SK-N-MC (cell line): ENCODE measurements at regions not wholly inside any gene's neighbourhood (a gene's known extent, or its start where the extent isn't known, plus 50 kb on each side); places are given as distances from the start of the nearest gene placed in this dataset.

ENCODE experiments used
- DNase-seq: peaks from one replicate; pipeline ENCODE4 v3.0.0-alpha.2; 2011; ENCODE audit warnings: low read depth, low spot score
- H3K27ac ChIP-seq: fragments of 200-600 bp; sonication (generic); 2 replicates; pipeline ENCODE4 v1.5.1; 2016; ENCODE audit warnings: mixed run types
- H3K36me3 ChIP-seq: fragments of 200-600 bp; sonication (generic); 2 replicates; pipeline ENCODE4 v1.6.1; 2017; ENCODE audit warnings: antibody characterized with exemption, low read length, mixed read lengths; ENCODE audit not compliant: insufficient read depth
- H3K4me3 ChIP-seq: fragments of 200-600 bp; sonication (generic); 2 replicates; pipeline ENCODE4 v1.5.1; 2016
- H3K9ac ChIP-seq: fragments of 200-600 bp; sonication (generic); 2 replicates; pipeline ENCODE4 v1.8.0; 2017; ENCODE audit warnings: mixed run types, mixed read lengths; ENCODE audit not compliant: insufficient read length
- H3K9me3 ChIP-seq: fragments of 200-600 bp; sonication (generic); 2 replicates; pipeline ENCODE4 v1.6.1; 2017; ENCODE audit warnings: low read depth, mild to moderate bottlenecking, antibody characterized with exemption, low read length, moderate library complexity, mixed read lengths
- EZH2 ChIP-seq: fragments of 200-600 bp; sonication (generic); IDR thresholded peaks from one replicate; pipeline ENCODE4 v1.6.1; 2017; ENCODE audit warnings: antibody characterized with exemption
- FOXP2 ChIP-seq: optimal IDR thresholded peaks from 2 replicates; pipeline ENCODE3; 2011; ENCODE audit warnings: mild to moderate bottlenecking, moderate library complexity; ENCODE audit not compliant: insufficient read depth; ENCODE audit errors: extremely low read length, control extremely low read depth
- POLR2AphosphoS5 ChIP-seq: IDR thresholded peaks from 2 replicates; pipeline ENCODE4 v1.6.1; 2012; ENCODE audit warnings: mild to moderate bottlenecking, low read depth, low read length, borderline replicate concordance

DNA sequence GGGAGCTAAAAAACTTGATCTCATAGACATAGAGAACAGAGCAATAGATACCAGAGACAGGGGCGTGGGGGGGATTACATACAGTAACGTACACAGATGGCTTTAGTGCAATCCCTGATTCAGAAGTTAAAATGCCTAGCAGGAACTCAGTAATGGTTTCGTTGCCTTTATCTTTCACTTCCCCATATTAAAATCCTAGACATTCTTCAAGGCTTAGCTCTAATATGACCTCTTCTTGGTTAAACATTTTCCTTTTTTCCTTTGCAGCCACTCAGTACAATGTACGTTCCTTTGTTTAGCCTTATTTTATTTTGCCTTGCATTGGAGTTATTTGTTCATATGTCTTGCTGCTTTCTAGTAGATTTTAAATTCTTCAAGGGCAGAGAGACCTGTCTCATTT, 104.9 kb downstream of the C11orf87 start:
- Histone ChIP-seq H3K4me3 (no peak overlapping the region), H3K9me3 (no peaks in the 10 kb centered on the region), H3K36me3 (no peaks in the 10 kb centered on the region), H3K27ac (no peak overlapping the region), H3K9ac (no peak overlapping the region)
- DNase-seq: no peak
- TF ChIP-seq POLR2AphosphoS5 (no peak), EZH2 (no peak), FOXP2 (no peak)

DNA sequence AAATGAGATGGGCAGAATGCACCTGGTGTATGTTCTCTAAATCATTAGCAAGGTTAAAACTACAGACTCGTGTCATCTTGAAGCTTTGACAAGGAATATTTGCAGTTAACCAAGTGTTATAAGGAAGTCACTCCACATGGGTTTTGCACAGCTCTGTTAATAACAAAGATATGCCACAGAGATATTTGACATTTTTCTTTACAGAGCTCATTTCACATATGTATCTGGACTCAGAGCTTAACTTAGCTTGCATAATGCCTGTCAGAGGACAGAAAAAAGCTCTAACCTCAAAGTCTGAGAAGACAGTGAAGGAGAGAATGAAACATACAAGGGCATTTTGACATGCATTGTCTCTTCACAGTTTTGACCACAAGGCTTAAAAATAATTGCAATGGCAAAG, 105.5 kb downstream of the C11orf87 start:
- Histone ChIP-seq H3K27ac (no peak overlapping the region), H3K9me3 (no peaks in the 10 kb centered on the region), H3K9ac (no peak overlapping the region), H3K4me3 (no peak overlapping the region), H3K36me3 (no peaks in the 10 kb centered on the region)
- no peak for TF ChIP-seq POLR2AphosphoS5
- TF ChIP-seq EZH2: no peak
- no peak for TF ChIP-seq FOXP2
- DNase-seq: no peak

DNA sequence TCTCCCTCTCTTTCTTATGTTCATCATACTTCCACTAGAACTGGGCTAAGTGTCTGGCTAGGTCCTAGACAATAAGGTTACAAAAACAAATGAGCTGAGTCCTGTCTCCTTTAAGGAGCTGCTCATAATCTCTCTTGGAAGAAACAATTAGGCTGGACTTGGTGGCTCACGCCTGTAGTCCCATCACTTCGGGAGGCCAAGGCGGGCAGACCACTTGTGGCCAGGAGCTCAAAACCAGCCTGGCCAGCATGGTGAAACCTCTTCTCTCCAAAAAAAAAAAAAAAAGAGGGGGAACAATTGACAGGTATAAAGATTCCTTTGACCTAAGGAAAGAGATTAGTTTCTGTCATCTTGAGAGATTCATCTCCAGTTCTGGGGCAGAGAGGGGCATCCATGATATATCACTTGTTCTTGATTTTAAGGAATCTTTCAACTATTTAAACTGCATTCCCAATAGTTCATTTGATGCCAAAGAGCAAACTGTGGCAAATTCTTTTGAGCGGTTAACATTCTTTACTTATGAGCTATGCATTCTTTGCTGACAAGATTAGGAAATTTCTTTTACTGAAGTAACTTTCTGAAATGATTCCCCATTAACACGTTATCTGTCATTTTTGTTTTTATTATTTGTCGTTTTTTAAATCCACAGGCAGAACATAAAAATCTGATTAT, 125.5 kb downstream of the C11orf87 start:
- peak; percentile 39 for DNase-seq
- no peak for TF ChIP-seq EZH2
- TF ChIP-seq POLR2AphosphoS5: no peak
- no peak for TF ChIP-seq FOXP2
- H3K4me3 ChIP-seq: no peak overlapping the region
- H3K9ac ChIP-seq: peak overlapping the region; percentile 17
- H3K27ac ChIP-seq: peak overlapping the region; percentile 72
- no peaks in the 10 kb centered on the region for H3K36me3 ChIP-seq
- H3K9me3 ChIP-seq: no peaks in the 10 kb centered on the region

DNA sequence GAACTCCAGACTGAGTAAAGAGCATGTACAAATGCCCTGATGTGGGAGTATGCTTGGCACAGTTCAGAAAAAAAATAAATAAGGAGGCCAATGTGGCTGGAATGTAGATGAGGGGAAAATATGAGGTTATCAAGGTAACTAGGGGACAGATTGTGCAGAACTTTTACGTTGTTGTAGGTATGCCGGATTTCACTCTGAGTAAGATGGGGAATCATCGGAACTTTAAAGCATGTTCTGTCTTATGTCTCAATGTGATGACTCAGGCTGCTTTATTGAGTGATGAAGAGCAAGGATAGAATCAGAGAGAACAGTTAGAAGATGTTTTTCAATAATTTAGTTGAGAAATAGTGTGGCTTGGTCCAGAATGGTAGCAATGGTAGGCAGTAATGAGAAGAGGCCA, 130.4 kb downstream of the C11orf87 start:
- TF ChIP-seq FOXP2: no peak
- no peak for DNase-seq
- no peaks in the 10 kb centered on the region for H3K36me3 ChIP-seq
- no peak overlapping the region for H3K9ac ChIP-seq
- H3K4me3 ChIP-seq: no peak overlapping the region
- no peak overlapping the region for H3K27ac ChIP-seq
- H3K9me3 ChIP-seq: no peaks in the 10 kb centered on the region

DNA sequence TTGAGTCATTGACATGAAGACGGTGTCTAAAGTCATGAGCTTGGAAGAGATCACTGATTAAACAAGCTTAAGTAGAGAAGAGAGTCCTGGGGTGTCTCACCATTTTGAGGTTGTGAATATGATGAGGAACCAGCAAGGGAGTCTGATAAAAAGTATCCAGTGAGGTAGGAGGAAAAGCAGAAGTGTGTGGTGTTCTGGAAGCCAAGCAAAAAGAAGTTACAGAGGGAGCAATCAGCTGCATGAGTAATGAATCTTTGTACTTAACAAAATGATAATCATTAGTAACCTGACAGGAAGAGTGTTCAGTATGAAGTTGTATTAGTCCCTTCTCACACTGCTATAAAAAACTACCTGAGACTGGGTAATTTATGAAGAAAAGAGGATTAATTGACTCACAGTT, 131.3 kb downstream of the C11orf87 start:
- H3K27ac ChIP-seq: no peak overlapping the region
- no peaks in the 10 kb centered on the region for H3K36me3 ChIP-seq
- H3K4me3 ChIP-seq: no peak overlapping the region
- TF ChIP-seq POLR2AphosphoS5: no peak
- no peak for TF ChIP-seq EZH2
- TF ChIP-seq FOXP2: no peak
- no peak for DNase-seq
- H3K9me3 ChIP-seq: no peaks in the 10 kb centered on the region
- H3K9ac ChIP-seq: no peak overlapping the region

DNA sequence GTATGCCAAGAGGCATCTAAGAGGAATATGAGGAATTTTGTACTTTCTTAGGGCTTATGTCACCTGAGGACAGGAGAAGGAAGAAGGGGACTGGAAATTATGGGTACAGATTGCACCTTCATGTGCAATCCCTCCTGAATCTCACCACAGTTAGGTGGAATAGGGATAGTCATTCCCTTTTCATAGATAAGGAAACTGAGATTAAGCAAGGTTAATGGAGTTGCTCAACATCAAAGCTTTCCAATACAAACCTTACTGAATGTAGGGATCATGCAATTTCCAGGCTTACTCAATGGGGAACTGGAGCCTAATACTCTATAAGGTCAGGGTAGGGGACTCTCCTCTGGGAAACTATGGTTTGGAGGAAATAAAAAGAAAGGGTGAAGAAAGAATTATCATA, 133.0 kb downstream of the C11orf87 start:
- Histone ChIP-seq H3K9me3 (no peaks in the 10 kb centered on the region), H3K36me3 (no peaks in the 10 kb centered on the region), H3K4me3 (no peak overlapping the region), H3K27ac (no peak overlapping the region), H3K9ac (no peak overlapping the region)
- TF ChIP-seq EZH2 (no peak), FOXP2 (no peak), POLR2AphosphoS5 (no peak)
- DNase-seq: no peak

DNA sequence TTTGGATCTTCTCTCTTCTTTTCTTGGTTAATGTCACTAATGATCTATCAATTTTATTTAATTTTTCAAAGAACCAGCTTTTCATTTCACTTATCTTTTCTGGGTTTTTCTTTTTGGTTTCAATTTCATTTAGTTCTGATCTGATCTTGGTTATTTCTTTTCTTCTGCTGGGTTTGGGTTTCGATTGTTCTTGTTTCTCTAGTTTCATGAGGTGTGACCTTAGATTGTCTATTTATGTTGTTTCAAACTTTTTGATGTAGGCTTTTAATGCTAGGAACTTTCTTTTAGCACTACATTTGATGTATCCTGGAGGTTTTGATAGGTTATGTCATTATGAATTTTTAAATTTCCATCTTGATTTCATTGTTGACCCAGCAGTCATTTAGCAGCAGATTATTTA, 142.3 kb downstream of the C11orf87 start:
- no peak overlapping the region for H3K27ac ChIP-seq
- H3K4me3 ChIP-seq: no peak overlapping the region
- TF ChIP-seq POLR2AphosphoS5: no peak
- TF ChIP-seq EZH2: no peak
- no peak for TF ChIP-seq FOXP2
- DNase-seq: no peak
- H3K36me3 ChIP-seq: no peaks in the 10 kb centered on the region
- no peaks in the 10 kb centered on the region for H3K9me3 ChIP-seq
- H3K9ac ChIP-seq: no peak overlapping the region

DNA sequence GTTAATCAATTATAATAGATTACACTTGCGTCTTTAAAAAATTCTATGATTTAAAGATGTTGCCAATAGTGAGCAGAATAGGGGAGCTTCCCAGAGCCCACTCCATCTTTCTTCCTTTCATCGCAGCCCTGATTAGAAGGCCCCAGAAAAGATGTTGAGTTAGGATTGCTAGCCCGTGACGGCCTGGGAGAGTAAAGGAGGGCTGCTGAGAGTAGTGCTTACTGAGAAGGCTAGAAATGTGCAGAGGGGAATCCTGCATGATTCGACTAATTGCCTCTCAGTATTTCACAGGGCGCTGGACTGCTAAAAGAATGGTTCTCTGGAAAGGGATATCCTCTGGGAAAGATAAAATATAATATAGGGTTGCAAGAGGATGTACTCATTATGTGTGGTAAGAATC, 160.5 kb downstream of the C11orf87 start:
- H3K9ac ChIP-seq: no peak overlapping the region
- no peak overlapping the region for H3K27ac ChIP-seq
- H3K4me3 ChIP-seq: no peak overlapping the region
- DNase-seq: no peak
- no peaks in the 10 kb centered on the region for H3K36me3 ChIP-seq
- no peak for TF ChIP-seq EZH2
- TF ChIP-seq FOXP2: no peak
- no peak for TF ChIP-seq POLR2AphosphoS5
- H3K9me3 ChIP-seq: no peaks in the 10 kb centered on the region

DNA sequence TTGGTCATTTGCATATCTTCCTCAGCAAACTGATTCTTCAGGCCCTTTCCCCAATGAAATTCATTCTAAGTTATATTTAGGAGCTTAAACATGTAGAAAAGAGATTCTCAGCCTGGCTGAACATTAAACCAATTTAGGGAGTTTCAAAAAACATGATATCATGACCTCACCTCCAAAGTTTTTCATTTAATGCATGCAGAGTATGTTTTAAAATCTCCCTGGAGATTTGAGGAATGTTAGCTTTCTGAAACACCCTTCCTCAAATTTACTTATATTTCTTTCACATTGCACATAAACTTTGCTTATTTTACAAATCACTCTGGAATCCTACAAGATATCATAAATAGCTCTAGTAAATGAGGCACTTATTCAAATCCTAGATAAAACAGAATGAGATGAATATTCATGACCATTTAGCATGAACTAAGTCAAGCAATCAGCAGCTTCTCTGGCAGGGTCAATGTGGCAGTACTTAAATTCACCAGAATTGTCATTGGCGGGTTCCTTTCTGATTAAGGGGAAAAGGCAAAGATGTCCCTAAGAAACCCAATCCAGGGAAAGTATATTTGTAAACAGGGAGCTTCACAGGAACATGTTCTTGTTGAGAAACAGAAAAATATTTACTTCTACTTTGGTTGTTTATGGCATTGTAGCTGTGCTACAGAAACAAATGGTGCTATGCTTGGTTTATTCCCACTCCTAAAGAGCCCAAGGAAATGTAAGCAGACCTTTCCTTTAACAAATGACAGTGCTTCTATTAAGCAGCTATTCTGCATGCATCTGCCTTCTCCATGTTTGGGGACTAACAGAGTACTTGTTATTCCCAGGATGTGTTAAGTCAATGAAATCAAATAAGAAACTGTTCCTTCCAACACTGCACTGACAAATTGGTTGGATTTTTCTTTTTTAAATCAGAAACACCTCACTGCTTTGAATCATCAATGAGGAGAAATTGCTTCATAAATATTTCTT, 162.3 kb downstream of the C11orf87 start:
- peak; percentile 47 for DNase-seq
- Histone ChIP-seq H3K9ac (peak overlapping the region; percentile 0), H3K9me3 (no peaks in the 10 kb centered on the region), H3K36me3 (no peaks in the 10 kb centered on the region), H3K4me3 (peak overlapping the region; percentile 55), H3K27ac (peak overlapping the region; percentile 80)
- TF ChIP-seq POLR2AphosphoS5 (no peak), FOXP2 (no peak), EZH2 (no peak)
